ENCODE measurements at regions not wholly inside any gene's neighbourhood (a gene's known extent, or its start where the extent isn't known, plus 50 kb on each side); places are given as distances from the start of the nearest gene placed in this dataset.

- H2BK120ac ChIP-seq (replicated peaks; ENCODE audit: low read depth, low read length) = no peak overlapping the region
- CTCF ChIA-PET (ENCODE audit: partially characterized antibody) = interaction anchor here (0.7 to 1.6 kb wide), 3 partner anchors 8 to 404 kb away, joined by 4 to 6 read pairs (median 4); no protein-coding TSS in a partner anchor
Observed at GRCh38 chr3:66812136-66812535, 186.0 kb upstream of the KBTBD8 start.

More at GRCh38 chr3:66812136-66812535, 186.0 kb upstream of the KBTBD8 start:
- TF ChIP-seq TAF1 (IDR thresholded peaks at IDR 0.05; ENCODE audit: low read depth, low read length) (no peak), SUZ12 (IDR thresholded peaks at IDR 0.05; ENCODE audit: low read length) (no peak), CHD2 (IDR thresholded peaks at IDR 0.05; ENCODE audit: low read length) (no peak), KDM5A (IDR thresholded peaks at IDR 0.05; ENCODE audit: low read length) (no peak)
- TF ChIP-seq, protein P1, sequence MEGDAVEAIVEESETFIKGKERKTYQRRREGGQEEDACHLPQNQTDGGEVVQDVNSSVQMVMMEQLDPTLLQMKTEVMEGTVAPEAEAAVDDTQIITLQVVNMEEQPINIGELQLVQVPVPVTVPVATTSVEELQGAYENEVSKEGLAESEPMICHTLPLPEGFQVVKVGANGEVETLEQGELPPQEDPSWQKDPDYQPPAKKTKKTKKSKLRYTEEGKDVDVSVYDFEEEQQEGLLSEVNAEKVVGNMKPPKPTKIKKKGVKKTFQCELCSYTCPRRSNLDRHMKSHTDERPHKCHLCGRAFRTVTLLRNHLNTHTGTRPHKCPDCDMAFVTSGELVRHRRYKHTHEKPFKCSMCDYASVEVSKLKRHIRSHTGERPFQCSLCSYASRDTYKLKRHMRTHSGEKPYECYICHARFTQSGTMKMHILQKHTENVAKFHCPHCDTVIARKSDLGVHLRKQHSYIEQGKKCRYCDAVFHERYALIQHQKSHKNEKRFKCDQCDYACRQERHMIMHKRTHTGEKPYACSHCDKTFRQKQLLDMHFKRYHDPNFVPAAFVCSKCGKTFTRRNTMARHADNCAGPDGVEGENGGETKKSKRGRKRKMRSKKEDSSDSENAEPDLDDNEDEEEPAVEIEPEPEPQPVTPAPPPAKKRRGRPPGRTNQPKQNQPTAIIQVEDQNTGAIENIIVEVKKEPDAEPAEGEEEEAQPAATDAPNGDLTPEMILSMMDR (IDR thresholded peaks at IDR 0.05; ENCODE audit: control extremely low read depth in 1 of 3, insufficient read depth in 1 of 3, low read depth in 1 of 3, low read length in 3 of 3) = no peak
- Histone ChIP-seq H3K23me2 (ENCODE audit: low read depth, low read length) (no peaks in the 10 kb centered on the region), H3K4ac (replicated peaks; ENCODE audit: insufficient read length, low read depth, low read length) (no peak overlapping the region), H4K8ac (ENCODE audit: extremely low read depth, insufficient read depth, low read length) (no peak overlapping the region), H3K4me2 (ENCODE audit: insufficient read depth in 1 of 2, low read depth in 2 of 2, low read length in 2 of 2) (no peak overlapping the region), H2AFZ (ENCODE audit: low read length) (no peak overlapping the region), H3K18ac (ENCODE audit: extremely low read depth, low read length) (no peak overlapping the region), H3K23ac (ENCODE audit: insufficient read length) (no peak overlapping the region), H3K27me3 (replicated peaks in 1 of 4; ENCODE audit: control insufficient read depth in 3 of 4, extremely low read depth in 1 of 4, insufficient read depth in 3 of 4, low read length in 3 of 4) (no peaks in the 10 kb centered on the region), H2BK20ac (ENCODE audit: low read length) (no peak overlapping the region), H3K36me3 (ENCODE audit: control insufficient read depth in 2 of 4, insufficient read depth in 4 of 4, low read length in 3 of 4) (no peaks in the 10 kb centered on the region), H4K20me1 (replicated peaks in 1 of 2; ENCODE audit: control insufficient read depth in 1 of 2, insufficient read depth in 2 of 2, low read length in 2 of 2) (no peaks in the 10 kb centered on the region), H3K9me3 (ENCODE audit: insufficient read depth in 2 of 2, low read depth in 1 of 2, low read length in 1 of 2) (no peaks in the 10 kb centered on the region; a peak in 1 of 4 replicates), H3K79me2 (ENCODE audit: control insufficient read depth in 1 of 2, insufficient read depth in 2 of 2, low read length in 2 of 2) (no peaks in the 10 kb centered on the region), H4K5ac (ENCODE audit: insufficient read length, low read depth, low read length) (no peak overlapping the region), H3K4me1 (replicated peaks in 1 of 4; ENCODE audit: control insufficient read depth in 3 of 4, insufficient read depth in 4 of 4, low read length in 3 of 4) (peaks cover 0 to 5% (median 2%) of the 10 kb centered on the region in 4 experiments; a peak in 4 of 7 replicates), H3K9ac (replicated peaks in 1 of 4; ENCODE audit: extremely low read depth in 1 of 4, low read depth in 3 of 4, low read length in 3 of 4) (no peak overlapping the region), H3K79me1 (ENCODE audit: low read depth, low read length) (no peaks in the 10 kb centered on the region), H3K27ac (ENCODE audit: low read depth, low read length) (no peak overlapping the region), H3K4me3 (ENCODE audit: extremely low read depth in 1 of 4, insufficient read depth in 2 of 4, low read depth in 3 of 4, low read length in 4 of 4) (no peak overlapping the region), H4K91ac (replicated peaks; ENCODE audit: insufficient read length, low read length) (no peak overlapping the region), H2BK12ac (ENCODE audit: low read depth, low read length) (no peak overlapping the region), H2BK15ac (ENCODE audit: low read length) (no peak overlapping the region), H2AK5ac (ENCODE audit: low read depth, low read length) (no peak overlapping the region), H2BK5ac (ENCODE audit: low read depth, low read length) (no peak overlapping the region), H3K56ac (replicated peaks; ENCODE audit: insufficient read length, low read depth, low read length) (no peak overlapping the region), H3K14ac (ENCODE audit: insufficient read length) (no peak overlapping the region)
- WGBS, 2 experiments (ENCODE audit: extremely low coverage in 1 of 2, insufficient coverage in 1 of 2, insufficient read length in 1 of 2, insufficient replicate concordance in 2 of 2, low coverage in 1 of 2, low lambda C conversion rate in 2 of 2, missing lambda C conversion rate in 1 of 2) = 82% methylated on average over 2 of the region's 2 CpGs; no CpG with 5 or more reads in 1 of the 2 experiments
- POLR2A ChIA-PET (ENCODE audit: partially characterized antibody) = no interaction called here
- no peak for DNase-seq (ENCODE audit: low read depth in 1 of 2, low spot score in 2 of 2)
- no peak for FAIRE-seq

All from H1 (cell line).